Choroid plexus epithelial cell (primary cell): ENCODE measurements at regions not wholly inside any gene's neighbourhood (a gene's known extent, or its start where the extent isn't known, plus 50 kb on each side); places are given as distances from the start of the nearest gene placed in this dataset.

Experiments used
- DNase-seq: peaks from one replicate; pipeline ENCODE4 v3.0.0-alpha.2; 2010; ENCODE audit warnings: low read depth
- H3K4me3 ChIP-seq: 2 replicates; pipeline ENCODE4 v1.5.1; 2011; ENCODE audit warnings: low read depth, mild to moderate bottlenecking, control low read depth, low read length, moderate library complexity
- TF ChIP-seq, protein P1 (sequence below): conservative IDR thresholded peaks from 2 replicates; pipeline ENCODE4 v1.5.1; 2011; ENCODE audit warnings: low read depth, mild to moderate bottlenecking, control low read depth, inconsistent platforms, low read length, moderate library complexity

DNA sequence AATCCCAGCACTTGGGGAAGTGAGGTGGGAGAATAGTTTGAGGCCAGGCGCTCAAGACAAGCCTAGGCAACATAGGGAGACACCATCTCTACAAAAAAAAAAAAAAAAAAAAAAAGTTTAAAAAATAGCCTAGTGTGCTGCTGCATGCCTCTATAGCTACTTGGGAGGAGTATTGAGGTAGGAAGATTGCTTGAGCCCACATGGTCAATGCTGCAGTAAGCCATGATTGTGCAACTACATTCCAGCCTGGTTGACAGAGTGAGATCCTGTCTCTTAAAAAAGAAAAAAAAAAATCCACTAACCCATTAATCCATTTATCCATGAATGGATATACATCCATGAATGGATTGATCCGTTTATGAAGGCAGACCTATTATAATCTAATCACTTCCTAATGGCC, 1064.6 kb upstream of the EYS start:
- peak; percentile 80 for DNase-seq
- no peak overlapping the region for H3K4me3 ChIP-seq
- TF ChIP-seq, protein P1, sequence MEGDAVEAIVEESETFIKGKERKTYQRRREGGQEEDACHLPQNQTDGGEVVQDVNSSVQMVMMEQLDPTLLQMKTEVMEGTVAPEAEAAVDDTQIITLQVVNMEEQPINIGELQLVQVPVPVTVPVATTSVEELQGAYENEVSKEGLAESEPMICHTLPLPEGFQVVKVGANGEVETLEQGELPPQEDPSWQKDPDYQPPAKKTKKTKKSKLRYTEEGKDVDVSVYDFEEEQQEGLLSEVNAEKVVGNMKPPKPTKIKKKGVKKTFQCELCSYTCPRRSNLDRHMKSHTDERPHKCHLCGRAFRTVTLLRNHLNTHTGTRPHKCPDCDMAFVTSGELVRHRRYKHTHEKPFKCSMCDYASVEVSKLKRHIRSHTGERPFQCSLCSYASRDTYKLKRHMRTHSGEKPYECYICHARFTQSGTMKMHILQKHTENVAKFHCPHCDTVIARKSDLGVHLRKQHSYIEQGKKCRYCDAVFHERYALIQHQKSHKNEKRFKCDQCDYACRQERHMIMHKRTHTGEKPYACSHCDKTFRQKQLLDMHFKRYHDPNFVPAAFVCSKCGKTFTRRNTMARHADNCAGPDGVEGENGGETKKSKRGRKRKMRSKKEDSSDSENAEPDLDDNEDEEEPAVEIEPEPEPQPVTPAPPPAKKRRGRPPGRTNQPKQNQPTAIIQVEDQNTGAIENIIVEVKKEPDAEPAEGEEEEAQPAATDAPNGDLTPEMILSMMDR = no peak

DNA sequence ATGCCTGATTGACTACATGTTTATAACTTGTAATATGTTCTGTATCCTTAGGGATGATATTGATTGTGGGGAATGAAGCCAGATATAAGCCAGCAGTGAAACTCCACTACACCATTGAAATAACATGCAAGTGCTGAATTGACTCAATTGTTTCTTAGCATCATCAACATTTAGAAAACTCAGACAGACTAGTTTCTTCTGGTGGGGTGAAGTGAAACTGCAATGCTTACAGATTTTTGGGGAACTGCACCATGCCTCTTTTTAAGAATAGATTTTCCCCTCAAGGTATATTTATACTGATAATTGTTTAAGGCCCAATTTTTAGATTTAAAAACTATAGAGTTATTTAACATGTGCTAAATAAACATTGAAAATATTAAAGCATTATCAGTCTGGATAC, 1044.6 kb upstream of the EYS start:
- no peak overlapping the region for H3K4me3 ChIP-seq
- no peak for DNase-seq
- TF ChIP-seq, protein P1 = no peak

DNA sequence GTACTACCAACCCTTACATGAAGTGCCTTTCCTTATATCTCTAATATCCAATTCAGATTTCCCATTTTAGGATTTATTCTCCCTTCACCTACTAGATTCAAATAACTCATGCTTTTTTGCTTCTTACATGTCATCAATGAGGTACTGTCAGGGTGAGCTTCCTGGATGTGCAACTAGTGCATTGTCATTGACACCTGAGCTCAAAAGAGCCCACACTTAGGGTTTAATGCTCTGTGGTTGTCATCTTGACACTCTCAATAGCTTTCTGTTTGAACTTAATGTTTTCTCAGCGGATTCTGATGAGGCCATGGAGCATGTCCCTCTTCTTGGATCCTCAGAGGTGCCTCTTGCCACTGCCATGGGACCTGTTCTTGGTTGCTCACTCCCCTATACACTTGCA, 1033.3 kb upstream of the EYS start:
- no peak overlapping the region for H3K4me3 ChIP-seq
- no peak for DNase-seq
- TF ChIP-seq, protein P1 = no peak

DNA sequence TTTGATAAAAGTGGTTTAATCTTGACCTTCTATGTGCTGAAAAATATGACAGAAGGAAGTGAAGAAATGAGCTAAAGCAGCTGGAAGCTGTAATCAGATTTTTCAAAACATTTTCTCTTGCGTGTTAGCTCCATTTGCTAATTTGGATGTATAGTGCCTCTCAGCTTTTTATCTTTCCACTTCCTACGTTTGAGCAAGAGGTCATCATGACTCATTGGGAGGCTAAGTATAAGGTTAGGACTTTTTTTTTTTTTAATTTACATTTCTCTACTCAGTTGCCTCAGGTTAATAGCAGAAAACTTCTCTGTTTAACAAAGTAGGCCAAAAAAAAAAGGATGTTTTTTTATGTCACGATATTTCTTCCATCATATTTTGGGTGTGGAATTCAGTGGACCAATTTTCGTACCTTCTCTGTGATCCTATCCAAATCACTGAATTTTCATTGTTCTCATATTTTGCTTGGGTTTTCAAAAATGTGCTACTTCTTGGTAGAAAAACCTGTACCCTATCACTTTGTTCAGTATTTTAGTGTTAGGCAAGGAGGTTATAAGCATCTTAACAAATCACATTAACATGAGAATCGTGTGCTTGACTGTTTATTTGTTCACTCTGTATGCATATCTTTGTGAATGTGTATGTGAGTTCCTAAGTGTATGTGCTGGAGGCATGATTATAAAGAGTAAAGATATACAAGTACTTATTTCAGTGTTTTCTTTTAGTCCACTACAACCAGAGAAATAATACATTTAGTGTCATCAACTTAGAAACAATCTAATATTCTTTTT, 1028.3 kb upstream of the EYS start:
- peak; percentile 93 for DNase-seq
- TF ChIP-seq, protein P1 = no peak
- H3K4me3 ChIP-seq = no peak overlapping the region

DNA sequence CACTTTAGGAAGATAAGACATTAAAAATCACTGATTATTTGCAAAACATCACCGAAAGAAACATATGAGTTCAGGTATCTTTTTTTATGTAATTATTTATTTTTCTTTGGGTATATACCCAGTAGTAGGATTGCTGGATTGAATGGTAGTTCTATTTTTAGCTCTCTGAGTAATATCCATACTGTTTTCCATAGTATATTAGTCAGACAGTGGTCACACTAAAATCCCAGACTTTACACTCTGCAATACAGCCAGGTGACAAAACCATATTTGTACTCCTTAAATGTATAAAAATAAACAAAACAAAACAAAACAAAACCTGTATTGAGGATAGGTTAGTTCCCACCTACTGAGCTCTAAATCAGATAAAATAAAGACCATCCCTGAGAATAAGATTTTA, 1024.3 kb upstream of the EYS start:
- DNase-seq = no peak
- TF ChIP-seq, protein P1 = no peak

DNA sequence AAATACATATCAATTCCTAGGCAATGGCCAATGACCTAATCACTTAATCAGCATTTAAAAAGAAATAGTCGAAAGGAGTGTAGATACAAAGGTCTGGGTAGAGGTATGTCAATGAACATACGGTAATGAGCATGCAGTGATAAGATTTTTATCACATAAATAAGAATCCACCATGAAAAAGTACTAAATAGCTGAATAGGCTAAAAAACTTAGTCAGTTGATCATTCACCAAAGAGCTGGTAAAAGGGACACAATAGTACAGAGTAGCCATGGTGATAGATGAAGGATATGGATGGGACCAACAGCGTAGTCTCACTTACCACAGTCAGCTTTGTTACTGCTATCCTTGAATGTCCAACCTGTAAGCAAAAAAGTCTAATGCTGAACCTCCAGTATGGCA, 1018.6 kb upstream of the EYS start:
- TF ChIP-seq, protein P1 = no peak

More for the DNA sequence above, 1024.3 kb upstream of the EYS start:
- no peak overlapping the region for H3K4me3 ChIP-seq

DNA sequence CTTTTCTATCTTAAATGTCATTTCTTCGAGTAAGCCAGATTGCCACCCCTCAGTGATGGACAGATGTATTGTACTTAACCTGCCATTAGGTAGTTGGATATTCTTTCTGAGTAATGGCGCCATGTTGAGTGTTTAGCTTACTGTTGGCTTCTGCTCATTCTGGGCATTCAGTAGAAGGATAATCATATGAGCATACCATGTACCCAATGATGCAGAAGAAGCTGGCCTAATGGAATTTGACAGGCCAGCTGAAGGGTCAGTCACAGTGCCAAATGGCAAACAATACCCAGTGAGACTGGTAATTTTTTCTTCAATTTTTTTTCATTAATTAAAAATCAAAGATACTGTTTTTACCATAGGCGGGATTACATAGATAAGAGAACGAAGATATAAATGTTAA, 1010.8 kb upstream of the EYS start:
- no peak overlapping the region for H3K4me3 ChIP-seq
- DNase-seq = no peak
- TF ChIP-seq, protein P1 = no peak

More for the DNA sequence above, 1018.6 kb upstream of the EYS start:
- DNase-seq = no peak
- no peak overlapping the region for H3K4me3 ChIP-seq
